ENCODE measurements at regions not wholly inside any gene's neighbourhood (a gene's known extent, or its start where the extent isn't known, plus 50 kb on each side); places are given as distances from the start of the nearest gene placed in this dataset.

- DNase-seq (ENCODE audit: low read depth in 1 of 2, low spot score in 1 of 2), result no peak
Observed at GRCh38 chr2:9681427-9681817, 50.6 kb upstream of the YWHAQ start.

DNA sequence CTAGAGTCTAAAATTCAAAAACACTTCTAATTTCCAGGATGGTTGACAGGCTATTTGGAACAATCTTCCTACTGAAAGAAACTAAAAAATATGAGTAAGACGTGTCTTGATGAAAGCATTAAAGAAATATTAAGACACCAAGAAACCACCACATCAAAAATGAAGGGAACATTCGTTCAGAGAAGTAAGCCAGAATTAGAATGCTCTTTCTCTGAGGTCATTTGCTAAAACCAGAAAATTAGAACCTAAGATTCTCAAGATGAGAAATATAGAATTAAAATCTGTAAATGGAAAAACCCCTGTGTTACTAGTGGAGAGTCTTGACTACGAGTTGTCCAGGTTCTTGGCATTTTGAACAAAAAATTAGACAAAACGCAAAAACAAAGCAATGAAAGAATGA is 54.8 kb upstream of the YWHAQ start:
- DNase-seq (ENCODE audit: low read depth in 1 of 2, low spot score in 1 of 2), result no peak

DNA sequence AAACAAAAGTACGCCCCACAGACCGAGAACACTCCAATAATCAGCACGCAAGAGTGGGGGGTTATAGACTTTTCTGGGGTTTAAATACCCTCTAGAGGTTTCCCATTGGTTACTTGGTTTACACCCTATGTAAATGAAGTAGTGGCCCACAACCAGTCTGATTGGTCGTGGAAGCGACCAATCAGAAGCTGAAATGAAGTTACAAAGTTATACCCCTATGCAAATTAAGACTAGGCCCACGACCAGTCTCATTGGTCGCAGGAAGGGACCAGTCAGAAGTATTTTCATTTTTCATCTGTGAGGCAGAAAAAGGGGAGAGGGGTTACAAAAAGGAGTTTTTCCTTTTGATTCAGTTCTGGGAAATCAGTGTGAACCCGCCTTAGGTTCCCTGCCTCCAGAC is 55.3 kb upstream of the YWHAQ start:
- no peak for DNase-seq (ENCODE audit: low read depth in 1 of 2, low spot score in 1 of 2)

- DNase-seq (ENCODE audit: low read depth in 1 of 2, low spot score in 1 of 2), result no peak
Observed at GRCh38 chr2:9690252-9690651, 59.5 kb upstream of the YWHAQ start.

GRCh38 chr2:9690716-9691498 is 60.1 kb upstream of the YWHAQ start:
- no peak for DNase-seq (ENCODE audit: low read depth in 1 of 2, low spot score in 1 of 2)

- DNase-seq (ENCODE audit: low read depth in 1 of 2, low spot score in 1 of 2), result no peak
Observed at GRCh38 chr2:9692456-9693195, 61.8 kb upstream of the YWHAQ start.

DNA sequence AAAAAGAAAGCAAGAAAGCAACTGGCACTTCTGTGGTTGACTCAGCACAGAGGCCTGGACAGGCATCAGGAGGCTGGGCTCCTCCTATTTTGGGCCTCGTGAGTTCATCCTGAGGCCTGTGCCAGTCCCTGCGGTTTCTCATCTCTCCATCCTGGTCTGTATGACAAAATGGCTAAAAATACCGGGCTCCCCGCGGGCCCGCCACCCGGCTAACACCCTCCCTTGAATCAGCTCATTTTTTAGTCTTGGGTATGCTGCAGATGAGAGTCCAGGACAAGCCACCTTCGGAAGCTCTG is 62.3 kb upstream of the YWHAQ start:
- DNase-seq (ENCODE audit: low read depth in 1 of 2, low spot score in 1 of 2), result no peak

GRCh38 chr2:9693646-9694045 is 62.8 kb upstream of the YWHAQ start:
- DNase-seq (ENCODE audit: low read depth in 1 of 2, low spot score in 1 of 2), result no peak

GRCh38 chr2:9694661-9695234 is 64.0 kb upstream of the YWHAQ start:
- no peak for DNase-seq (ENCODE audit: low read depth in 1 of 2, low spot score in 1 of 2)

- DNase-seq (ENCODE audit: low read depth in 1 of 2, low spot score in 1 of 2), result no peak
Observed at GRCh38 chr2:9695941-9696340, 65.1 kb upstream of the YWHAQ start.

DNA sequence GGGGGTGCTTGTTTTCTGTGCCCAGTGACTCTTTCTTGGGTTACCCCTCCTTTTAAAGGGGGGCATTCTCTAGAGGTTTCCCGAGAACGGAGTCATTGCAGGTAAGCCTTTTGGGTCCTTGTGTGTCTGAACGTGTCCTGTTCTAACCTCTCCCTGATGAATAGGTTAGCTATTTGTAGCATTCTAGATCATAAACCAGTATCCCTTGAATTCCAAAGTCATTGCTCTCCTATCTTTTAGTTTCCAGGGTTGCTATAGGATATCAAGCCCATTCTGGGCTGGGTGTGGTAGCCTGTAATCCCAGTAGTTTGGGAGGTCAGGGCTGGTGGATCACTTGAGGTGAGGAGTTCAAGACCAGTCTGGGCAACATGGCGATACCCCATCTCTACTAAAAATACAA is 65.9 kb upstream of the YWHAQ start:
- no peak for DNase-seq (ENCODE audit: low read depth in 1 of 2, low spot score in 1 of 2)

- no peak for DNase-seq (ENCODE audit: low read depth in 1 of 2, low spot score in 1 of 2)
Observed at GRCh38 chr2:9697909-9698308, 67.1 kb upstream of the YWHAQ start.

- no peak for DNase-seq (ENCODE audit: low read depth in 1 of 2, low spot score in 1 of 2)
Observed at GRCh38 chr2:9699139-9700108, 68.6 kb upstream of the YWHAQ start.

DNA sequence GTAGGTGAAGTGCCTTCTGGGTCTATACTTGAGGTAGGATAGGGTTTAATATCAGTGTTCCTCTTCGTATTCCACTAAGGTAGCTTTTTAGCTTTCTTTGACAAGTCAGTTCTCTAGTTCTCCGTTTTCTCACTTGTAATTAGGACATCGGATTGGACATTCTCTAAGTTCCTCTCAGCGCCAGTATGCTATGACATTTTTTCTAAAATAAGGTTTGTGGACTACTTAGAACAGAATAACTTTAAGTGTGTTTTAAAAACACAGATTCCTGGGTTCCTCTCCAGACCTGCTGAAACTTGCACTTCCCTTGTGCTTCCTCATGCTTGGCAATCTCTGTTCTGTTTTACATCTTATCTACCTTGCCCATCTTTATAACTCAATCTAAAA is 69.3 kb upstream of the YWHAQ start:
- no peak for DNase-seq (ENCODE audit: low read depth in 1 of 2, low spot score in 1 of 2)

- no peak for DNase-seq (ENCODE audit: low read depth in 1 of 2, low spot score in 1 of 2)
Observed at GRCh38 chr2:9702604-9703084, 71.8 kb upstream of the YWHAQ start.

- DNase-seq (ENCODE audit: low read depth in 1 of 2, low spot score in 1 of 2), result peak; percentile 62 to 71
Observed at GRCh38 chr2:9703085-9703678, 72.4 kb upstream of the YWHAQ start.

GRCh38 chr2:9703701-9704221 is 73.0 kb upstream of the YWHAQ start:
- DNase-seq (ENCODE audit: low read depth in 1 of 2, low spot score in 1 of 2), result no peak

DNA sequence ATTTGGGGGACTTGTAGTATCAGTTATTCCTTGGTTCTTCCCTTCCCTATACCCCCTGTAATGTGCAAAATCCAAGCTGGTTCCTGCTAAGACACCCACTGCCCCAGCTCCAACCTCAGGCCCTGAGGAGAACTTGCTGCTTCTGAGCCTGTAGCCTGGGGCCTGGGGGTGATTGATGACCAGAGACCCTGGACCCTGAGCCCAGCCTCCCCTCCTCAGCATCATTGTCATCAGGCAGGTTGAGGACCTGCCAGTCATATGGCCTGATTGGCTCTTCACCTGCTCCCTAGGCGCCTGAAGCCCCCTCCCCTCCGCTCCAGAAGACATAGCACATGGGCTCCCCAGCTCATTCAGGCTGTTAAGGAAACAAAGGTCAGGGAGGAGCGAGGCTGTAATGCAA is 73.8 kb upstream of the YWHAQ start:
- no peak for DNase-seq (ENCODE audit: low read depth in 1 of 2, low spot score in 1 of 2)

DNA sequence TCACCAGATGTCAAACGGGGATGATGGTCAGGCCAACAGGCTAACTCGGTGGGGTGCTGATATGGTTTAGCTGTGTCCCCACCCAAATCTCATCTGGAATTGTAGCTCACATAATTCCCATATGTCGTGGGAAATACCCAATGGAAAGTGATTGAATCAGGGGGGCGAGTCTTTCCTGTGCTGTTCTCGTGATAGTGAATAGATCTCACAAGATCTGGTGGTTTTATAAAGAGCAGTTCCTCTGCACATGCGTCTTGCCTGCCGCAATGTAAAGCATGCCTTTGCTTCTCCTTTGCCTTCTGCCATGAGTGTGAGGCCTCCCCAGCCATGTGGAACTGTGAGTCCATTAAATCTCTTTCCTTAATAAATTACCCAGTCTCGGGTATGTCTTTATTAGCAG is 74.4 kb upstream of the YWHAQ start:
- DNase-seq (ENCODE audit: low read depth in 1 of 2, low spot score in 1 of 2), result no peak

- DNase-seq (ENCODE audit: low read depth in 1 of 2, low spot score in 1 of 2), result no peak
Observed at GRCh38 chr2:9707008-9707407, 76.2 kb upstream of the YWHAQ start.
